ENCODE measurements at regions not wholly inside any gene's neighbourhood (a gene's known extent, or its start where the extent isn't known, plus 50 kb on each side); places are given as distances from the start of the nearest gene placed in this dataset.

- no peaks in the 10 kb centered on the region for H3K36me3 ChIP-seq (ENCODE audit: control insufficient read depth, low read depth, low read length)
- H3K27me3 ChIP-seq (ENCODE audit: control insufficient read depth, insufficient read depth, low read length): no peaks in the 10 kb centered on the region
- H3K4me3 ChIP-seq (ENCODE audit: low read length): no peak overlapping the region
- no peaks in the 10 kb centered on the region for H3K9me3 ChIP-seq (ENCODE audit: control insufficient read depth, low read depth, low read length)
- no peak overlapping the region for H3K27ac ChIP-seq (ENCODE audit: low read length)
- H3K9ac ChIP-seq (ENCODE audit: low read length): no peak overlapping the region
- peaks cover 22% of the 10 kb centered on the region for H3K4me1 ChIP-seq (ENCODE audit: control insufficient read depth, low read depth, low read length)
Measured at GRCh38 chr4:20356565-20356964, 104.9 kb downstream of the SLIT2 start.

- no peak overlapping the region for H3K4me3 ChIP-seq (ENCODE audit: low read length)
- H3K27me3 ChIP-seq (ENCODE audit: control insufficient read depth, insufficient read depth, low read length): no peaks in the 10 kb centered on the region
- H3K9me3 ChIP-seq (ENCODE audit: control insufficient read depth, low read depth, low read length): no peaks in the 10 kb centered on the region
- H3K9ac ChIP-seq (ENCODE audit: low read length): no peak overlapping the region
- no peak overlapping the region for H3K27ac ChIP-seq (ENCODE audit: low read length)
- peaks cover 22% of the 10 kb centered on the region for H3K4me1 ChIP-seq (ENCODE audit: control insufficient read depth, low read depth, low read length)
- no peaks in the 10 kb centered on the region for H3K36me3 ChIP-seq (ENCODE audit: control insufficient read depth, low read depth, low read length)
Measured at GRCh38 chr4:20358110-20358509, 106.4 kb downstream of the SLIT2 start.

- Histone ChIP-seq H3K27me3 (ENCODE audit: control insufficient read depth, insufficient read depth, low read length) (no peaks in the 10 kb centered on the region), H3K9me3 (ENCODE audit: control insufficient read depth, low read depth, low read length) (no peaks in the 10 kb centered on the region), H3K4me1 (ENCODE audit: control insufficient read depth, low read depth, low read length) (peaks cover 8% of the 10 kb centered on the region), H3K27ac (ENCODE audit: low read length) (no peak overlapping the region), H3K4me3 (ENCODE audit: low read length) (no peak overlapping the region), H3K36me3 (ENCODE audit: control insufficient read depth, low read depth, low read length) (no peaks in the 10 kb centered on the region), H3K9ac (ENCODE audit: low read length) (no peak overlapping the region)
Measured at GRCh38 chr4:20359692-20360091, 108.0 kb downstream of the SLIT2 start.

- Histone ChIP-seq H3K4me1 (ENCODE audit: control insufficient read depth, low read depth, low read length) (no peaks in the 10 kb centered on the region), H3K9ac (ENCODE audit: low read length) (no peak overlapping the region), H3K9me3 (ENCODE audit: control insufficient read depth, low read depth, low read length) (no peaks in the 10 kb centered on the region), H3K36me3 (ENCODE audit: control insufficient read depth, low read depth, low read length) (no peaks in the 10 kb centered on the region), H3K27me3 (ENCODE audit: control insufficient read depth, insufficient read depth, low read length) (no peaks in the 10 kb centered on the region), H3K27ac (ENCODE audit: low read length) (no peak overlapping the region), H3K4me3 (ENCODE audit: low read length) (no peak overlapping the region)
Measured at GRCh38 chr4:20362148-20362547, 110.4 kb downstream of the SLIT2 start.

GRCh38 chr4:20364969-20365368 is 113.3 kb downstream of the SLIT2 start:
- no peak overlapping the region for H3K4me3 ChIP-seq (ENCODE audit: low read length)
- H3K9ac ChIP-seq (ENCODE audit: low read length): no peak overlapping the region
- no peaks in the 10 kb centered on the region for H3K27me3 ChIP-seq (ENCODE audit: control insufficient read depth, insufficient read depth, low read length)
- H3K9me3 ChIP-seq (ENCODE audit: control insufficient read depth, low read depth, low read length): no peaks in the 10 kb centered on the region
- no peaks in the 10 kb centered on the region for H3K4me1 ChIP-seq (ENCODE audit: control insufficient read depth, low read depth, low read length)
- no peaks in the 10 kb centered on the region for H3K36me3 ChIP-seq (ENCODE audit: control insufficient read depth, low read depth, low read length)
- no peak overlapping the region for H3K27ac ChIP-seq (ENCODE audit: low read length)

GRCh38 chr4:20367446-20367845 is 115.7 kb downstream of the SLIT2 start:
- H3K4me3 ChIP-seq (ENCODE audit: low read length): no peak overlapping the region
- no peak overlapping the region for H3K9ac ChIP-seq (ENCODE audit: low read length)
- no peak overlapping the region for H3K27ac ChIP-seq (ENCODE audit: low read length)
- no peaks in the 10 kb centered on the region for H3K36me3 ChIP-seq (ENCODE audit: control insufficient read depth, low read depth, low read length)
- H3K9me3 ChIP-seq (ENCODE audit: control insufficient read depth, low read depth, low read length): no peaks in the 10 kb centered on the region
- H3K4me1 ChIP-seq (ENCODE audit: control insufficient read depth, low read depth, low read length): no peaks in the 10 kb centered on the region
- H3K27me3 ChIP-seq (ENCODE audit: control insufficient read depth, insufficient read depth, low read length): no peaks in the 10 kb centered on the region

- no peaks in the 10 kb centered on the region for H3K36me3 ChIP-seq (ENCODE audit: control insufficient read depth, low read depth, low read length)
- H3K9ac ChIP-seq (ENCODE audit: low read length): no peak overlapping the region
- no peaks in the 10 kb centered on the region for H3K4me1 ChIP-seq (ENCODE audit: control insufficient read depth, low read depth, low read length)
- no peaks in the 10 kb centered on the region for H3K9me3 ChIP-seq (ENCODE audit: control insufficient read depth, low read depth, low read length)
- no peaks in the 10 kb centered on the region for H3K27me3 ChIP-seq (ENCODE audit: control insufficient read depth, insufficient read depth, low read length)
- H3K4me3 ChIP-seq (ENCODE audit: low read length): no peak overlapping the region
- H3K27ac ChIP-seq (ENCODE audit: low read length): no peak overlapping the region
Measured at GRCh38 chr4:20368926-20369325, 117.2 kb downstream of the SLIT2 start.

GRCh38 chr4:20370274-20370673 is 118.6 kb downstream of the SLIT2 start:
- Histone ChIP-seq H3K4me1 (ENCODE audit: control insufficient read depth, low read depth, low read length) (peaks cover 4% of the 10 kb centered on the region), H3K27me3 (ENCODE audit: control insufficient read depth, insufficient read depth, low read length) (no peaks in the 10 kb centered on the region), H3K4me3 (ENCODE audit: low read length) (no peak overlapping the region), H3K9ac (ENCODE audit: low read length) (no peak overlapping the region), H3K9me3 (ENCODE audit: control insufficient read depth, low read depth, low read length) (no peaks in the 10 kb centered on the region), H3K36me3 (ENCODE audit: control insufficient read depth, low read depth, low read length) (no peaks in the 10 kb centered on the region), H3K27ac (ENCODE audit: low read length) (no peak overlapping the region)

GRCh38 chr4:20376070-20376469 is 124.4 kb downstream of the SLIT2 start:
- Histone ChIP-seq H3K27me3 (ENCODE audit: control insufficient read depth, insufficient read depth, low read length) (no peaks in the 10 kb centered on the region), H3K27ac (ENCODE audit: low read length) (no peak overlapping the region), H3K36me3 (ENCODE audit: control insufficient read depth, low read depth, low read length) (no peaks in the 10 kb centered on the region), H3K9me3 (ENCODE audit: control insufficient read depth, low read depth, low read length) (no peaks in the 10 kb centered on the region), H3K4me1 (ENCODE audit: control insufficient read depth, low read depth, low read length) (peaks cover 4% of the 10 kb centered on the region), H3K9ac (ENCODE audit: low read length) (no peak overlapping the region), H3K4me3 (ENCODE audit: low read length) (no peak overlapping the region)

GRCh38 chr4:20378181-20378580 is 126.5 kb downstream of the SLIT2 start:
- H3K27me3 ChIP-seq (ENCODE audit: control insufficient read depth, insufficient read depth, low read length): no peaks in the 10 kb centered on the region
- no peak overlapping the region for H3K4me3 ChIP-seq (ENCODE audit: low read length)
- H3K9ac ChIP-seq (ENCODE audit: low read length): no peak overlapping the region
- no peaks in the 10 kb centered on the region for H3K9me3 ChIP-seq (ENCODE audit: control insufficient read depth, low read depth, low read length)
- no peak overlapping the region for H3K27ac ChIP-seq (ENCODE audit: low read length)
- peaks cover 4% of the 10 kb centered on the region for H3K4me1 ChIP-seq (ENCODE audit: control insufficient read depth, low read depth, low read length)
- H3K36me3 ChIP-seq (ENCODE audit: control insufficient read depth, low read depth, low read length): no peaks in the 10 kb centered on the region

GRCh38 chr4:20381005-20381404 is 129.3 kb downstream of the SLIT2 start:
- no peak overlapping the region for H3K9ac ChIP-seq (ENCODE audit: low read length)

GRCh38 chr4:20383283-20383682 is 131.6 kb downstream of the SLIT2 start:
- no peak overlapping the region for H3K27ac ChIP-seq (ENCODE audit: low read length)
- no peaks in the 10 kb centered on the region for H3K36me3 ChIP-seq (ENCODE audit: control insufficient read depth, low read depth, low read length)
- no peak overlapping the region for H3K4me3 ChIP-seq (ENCODE audit: low read length)
- H3K4me1 ChIP-seq (ENCODE audit: control insufficient read depth, low read depth, low read length): no peaks in the 10 kb centered on the region
- no peak overlapping the region for H3K9ac ChIP-seq (ENCODE audit: low read length)
- H3K9me3 ChIP-seq (ENCODE audit: control insufficient read depth, low read depth, low read length): no peaks in the 10 kb centered on the region
- H3K27me3 ChIP-seq (ENCODE audit: control insufficient read depth, insufficient read depth, low read length): no peaks in the 10 kb centered on the region

More at GRCh38 chr4:20381005-20381404, 129.3 kb downstream of the SLIT2 start:
- Histone ChIP-seq H3K4me1 (ENCODE audit: control insufficient read depth, low read depth, low read length) (no peaks in the 10 kb centered on the region), H3K4me3 (ENCODE audit: low read length) (no peak overlapping the region), H3K27ac (ENCODE audit: low read length) (no peak overlapping the region), H3K9me3 (ENCODE audit: control insufficient read depth, low read depth, low read length) (no peaks in the 10 kb centered on the region), H3K27me3 (ENCODE audit: control insufficient read depth, insufficient read depth, low read length) (no peaks in the 10 kb centered on the region), H3K36me3 (ENCODE audit: control insufficient read depth, low read depth, low read length) (no peaks in the 10 kb centered on the region)

Data from iPS-18a (cell line).